ENCODE measurements at regions not wholly inside any gene's neighbourhood (a gene's known extent, or its start where the extent isn't known, plus 50 kb on each side); places are given as distances from the start of the nearest gene placed in this dataset.

GRCh38 chr12:80045594-80045993 lies 53.7 kb upstream of the OTOGL start:
- H3K36me3 Mint-ChIP-seq: no peaks in the 10 kb centered on the region
- H3K27ac Mint-ChIP-seq: no peak overlapping the region

GRCh38 chr12:80044694-80045046 lies 54.7 kb upstream of the OTOGL start:
- Mint-ChIP-seq H3K27ac (no peak overlapping the region), H3K4me3 (no peak overlapping the region), H3K27me3 (peaks cover 0 to 8% (median 2%) of the 10 kb centered on the region in 5 donors), H3K36me3 (no peaks in the 10 kb centered on the region), H3K9me3 (peaks cover 0 to 4% (median 0%) of the 10 kb centered on the region in 9 donors), H3K4me1 (peaks cover 0 to 6% (median under 1%) of the 10 kb centered on the region in 4 donors)
- DNase-seq: no peak
- POLR2A ChIA-PET: no interaction called here
- no peak for ATAC-seq

More at GRCh38 chr12:80045594-80045993, 53.7 kb upstream of the OTOGL start:
- ATAC-seq (no peak), DNase-seq (no peak)
- H3K4me3 Mint-ChIP-seq: no peak overlapping the region
- POLR2A ChIA-PET: no interaction called here
- H3K9me3 Mint-ChIP-seq: peaks cover 0 to 4% (median 0%) of the 10 kb centered on the region in 9 donors
- H3K27me3 Mint-ChIP-seq: peaks cover 2 to 11% (median 8%) of the 10 kb centered on the region in 5 donors
- H3K4me1 Mint-ChIP-seq: no peaks in the 10 kb centered on the region

GRCh38 chr12:80041692-80042091 lies 57.6 kb upstream of the OTOGL start:
- H3K9me3 Mint-ChIP-seq: peaks cover 0 to 4% (median 0%) of the 10 kb centered on the region in 9 donors
- H3K27me3 Mint-ChIP-seq: peaks cover 0 to 5% (median 3%) of the 10 kb centered on the region in 5 donors
- DNase-seq: no peak
- H3K4me1 Mint-ChIP-seq: peaks cover 0 to 6% (median under 1%) of the 10 kb centered on the region in 4 donors
- no peak for ATAC-seq
- H3K27ac Mint-ChIP-seq: no peak overlapping the region
- POLR2A ChIA-PET: no interaction called here
- no peaks in the 10 kb centered on the region for H3K36me3 Mint-ChIP-seq
- H3K4me3 Mint-ChIP-seq: no peak overlapping the region

DNA sequence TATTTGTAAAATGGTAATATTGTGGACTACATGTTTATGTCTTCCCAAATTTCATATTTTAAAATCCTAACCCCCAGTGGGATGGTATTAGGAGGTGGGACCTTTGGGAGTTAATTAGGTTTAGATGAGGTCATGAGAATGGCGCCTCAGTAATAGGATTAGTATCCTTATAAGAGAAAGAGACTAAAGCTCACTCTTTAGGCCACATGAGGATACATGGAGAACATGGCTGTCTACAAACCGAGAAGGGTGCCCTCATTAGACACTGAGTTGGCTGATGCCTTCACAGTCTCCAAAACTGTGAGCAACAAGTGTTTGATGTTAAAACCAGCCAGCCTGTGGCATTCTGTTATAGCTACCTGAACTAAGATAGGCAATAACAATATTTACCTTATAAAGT lies 58.3 kb upstream of the OTOGL start:
- POLR2A ChIA-PET: no interaction called here
- ATAC-seq: no peak
- H3K36me3 Mint-ChIP-seq: no peaks in the 10 kb centered on the region
- H3K27ac Mint-ChIP-seq: no peak overlapping the region
- H3K4me1 Mint-ChIP-seq: peaks cover 0 to 6% (median under 1%) of the 10 kb centered on the region in 4 donors
- no peak for DNase-seq
- H3K4me3 Mint-ChIP-seq: no peak overlapping the region
- H3K9me3 Mint-ChIP-seq: peaks cover 0 to 4% (median 0%) of the 10 kb centered on the region in 9 donors
- H3K27me3 Mint-ChIP-seq: peaks cover 0 to 5% (median 3%) of the 10 kb centered on the region in 5 donors

DNA sequence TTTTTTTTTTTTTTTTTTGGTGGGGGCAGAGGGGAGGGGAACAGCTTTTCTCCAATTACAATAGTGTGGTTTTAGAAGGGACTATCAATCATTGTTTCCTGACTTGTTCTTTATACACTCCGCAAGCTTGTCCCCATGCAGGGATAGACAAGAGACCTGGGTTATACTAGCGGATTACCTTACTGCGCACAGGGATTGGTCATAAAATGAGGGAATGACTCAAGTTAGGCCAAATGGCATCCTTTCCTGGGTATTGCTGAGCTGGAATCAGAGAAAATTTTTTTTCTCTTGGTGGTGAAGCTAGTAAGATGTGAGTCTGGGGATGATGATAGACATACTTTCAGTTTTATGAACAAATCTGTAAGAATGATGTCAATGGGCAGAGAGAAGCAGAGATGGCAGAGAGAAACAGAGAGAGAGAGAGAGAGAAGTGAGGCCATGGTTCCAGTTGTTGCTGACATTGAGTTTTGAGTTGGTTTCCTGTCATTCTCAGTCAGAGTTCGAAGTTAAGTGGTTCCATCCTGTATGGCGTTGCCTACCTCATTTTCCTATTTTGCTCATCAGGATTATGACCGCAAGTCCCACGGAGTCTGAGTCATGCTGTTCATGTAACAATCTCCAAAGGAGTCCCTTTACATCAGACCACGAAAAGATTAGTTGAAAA lies 59.1 kb upstream of the OTOGL start:
- POLR2A ChIA-PET: no interaction called here
- H3K9me3 Mint-ChIP-seq: peaks cover 0 to 4% (median 0%) of the 10 kb centered on the region in 9 donors
- H3K27ac Mint-ChIP-seq: no peak overlapping the region
- peaks cover 0 to 5% (median 3%) of the 10 kb centered on the region in 5 donors for H3K27me3 Mint-ChIP-seq
- DNase-seq: no peak
- H3K4me3 Mint-ChIP-seq: no peak overlapping the region
- peaks cover 0 to 6% (median under 1%) of the 10 kb centered on the region in 4 donors for H3K4me1 Mint-ChIP-seq
- H3K36me3 Mint-ChIP-seq: no peaks in the 10 kb centered on the region
- ATAC-seq: no peak

GRCh38 chr12:80038062-80038560 lies 61.2 kb upstream of the OTOGL start:
- H3K4me3 Mint-ChIP-seq: no peak overlapping the region
- DNase-seq (no peak), ATAC-seq (no peak)
- peaks cover 0 to 4% (median 1%) of the 10 kb centered on the region in 5 donors for H3K27me3 Mint-ChIP-seq
- POLR2A ChIA-PET: no interaction called here
- peaks cover 0 to 2% (median 0%) of the 10 kb centered on the region in 9 donors for H3K9me3 Mint-ChIP-seq
- H3K36me3 Mint-ChIP-seq: no peaks in the 10 kb centered on the region
- H3K27ac Mint-ChIP-seq: peak overlapping the region in 1 of 10 donors; percentile 24
- peaks cover 0 to 6% (median under 1%) of the 10 kb centered on the region in 4 donors for H3K4me1 Mint-ChIP-seq

DNA sequence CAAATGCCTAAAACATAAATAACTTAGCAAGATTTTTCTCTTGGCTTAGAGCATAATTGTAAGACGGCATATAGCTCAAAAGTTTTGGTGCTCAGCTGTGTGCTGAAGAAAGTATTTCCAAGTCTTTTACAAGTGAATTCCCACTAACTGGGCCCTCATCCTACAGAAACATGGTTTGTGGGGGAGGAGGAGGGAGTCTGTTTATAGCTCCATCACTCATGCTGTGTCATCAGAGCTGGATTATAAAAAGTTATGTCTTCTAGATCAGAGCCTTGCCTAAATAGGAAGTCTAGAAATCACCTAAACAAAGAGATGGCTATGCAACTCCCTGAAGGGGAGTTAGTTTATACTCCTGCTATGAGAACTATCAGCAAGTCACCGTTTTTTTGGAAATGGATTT lies 65.9 kb upstream of the OTOGL start:
- H3K27me3 Mint-ChIP-seq: peaks cover 6 to 16% (median 9%) of the 10 kb centered on the region in 5 donors
- H3K9me3 Mint-ChIP-seq: no peaks in the 10 kb centered on the region
- POLR2A ChIA-PET: no interaction called here
- no peaks in the 10 kb centered on the region for H3K4me1 Mint-ChIP-seq
- H3K4me3 Mint-ChIP-seq: no peak overlapping the region
- H3K27ac Mint-ChIP-seq: no peak overlapping the region
- H3K36me3 Mint-ChIP-seq: peaks cover 0 to 3% (median 0%) of the 10 kb centered on the region in 3 donors
- DNase-seq (no peak), ATAC-seq (no peak)

- Mint-ChIP-seq H3K27ac (no peak overlapping the region), H3K4me1 (no peaks in the 10 kb centered on the region), H3K9me3 (no peaks in the 10 kb centered on the region), H3K36me3 (peaks cover 0 to 3% (median 0%) of the 10 kb centered on the region in 3 donors), H3K27me3 (peaks cover 4 to 16% (median 9%) of the 10 kb centered on the region in 5 donors), H3K4me3 (no peak overlapping the region)
- POLR2A ChIA-PET: no interaction called here
- DNase-seq (no peak), ATAC-seq (no peak)
These were observed 66.4 kb upstream of the OTOGL start for GRCh38 chr12:80032946-80033345.

GRCh38 chr12:80031229-80031628 lies 68.1 kb upstream of the OTOGL start:
- POLR2A ChIA-PET: no interaction called here
- Mint-ChIP-seq H3K4me1 (no peaks in the 10 kb centered on the region), H3K27ac (no peak overlapping the region), H3K36me3 (peaks cover 0 to 3% (median 3%) of the 10 kb centered on the region in 3 donors), H3K4me3 (no peak overlapping the region), H3K27me3 (peaks cover 4 to 20% (median 7%) of the 10 kb centered on the region in 5 donors), H3K9me3 (peaks cover 0 to 12% (median 2%) of the 10 kb centered on the region in 9 donors)
- DNase-seq: no peak
- ATAC-seq: no peak

GRCh38 chr12:80025638-80026037 lies 73.7 kb upstream of the OTOGL start:
- Mint-ChIP-seq H3K9me3 (peaks cover 5 to 17% (median 11%) of the 10 kb centered on the region in 9 donors), H3K36me3 (peaks cover 0 to 10% (median 8%) of the 10 kb centered on the region in 3 donors), H3K27ac (no peak overlapping the region), H3K27me3 (peaks cover 6 to 17% (median 13%) of the 10 kb centered on the region in 5 donors), H3K4me3 (no peak overlapping the region), H3K4me1 (no peaks in the 10 kb centered on the region)
- ATAC-seq: no peak
- POLR2A ChIA-PET: no interaction called here
- no peak for DNase-seq

DNA sequence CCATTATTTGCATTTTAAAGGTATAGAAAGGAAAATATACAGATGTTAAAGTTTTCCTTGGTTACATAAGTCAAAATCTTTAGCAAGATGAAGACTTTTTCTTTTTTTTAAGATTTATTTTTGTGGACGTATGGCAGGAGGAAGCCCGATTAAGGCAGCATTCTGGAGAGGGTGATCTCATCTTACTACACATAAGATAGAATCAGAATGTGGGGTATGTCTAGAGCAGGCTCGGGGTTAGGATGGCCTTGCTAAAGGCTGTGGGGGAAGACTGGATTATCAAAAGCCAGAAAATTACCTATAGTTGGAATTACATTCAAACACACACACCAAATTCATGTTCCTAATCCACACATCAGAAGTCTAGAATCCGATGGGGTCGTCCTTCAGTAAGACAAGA lies 79.6 kb upstream of the OTOGL start:
- no peak overlapping the region for H3K27ac Mint-ChIP-seq
- no peak for ATAC-seq
- no peak for DNase-seq
- peaks cover 0 to 8% (median 0%) of the 10 kb centered on the region in 9 donors for H3K9me3 Mint-ChIP-seq
- POLR2A ChIA-PET: no interaction called here
- peaks cover 0 to 2% (median 0%) of the 10 kb centered on the region in 4 donors for H3K4me1 Mint-ChIP-seq
- H3K36me3 Mint-ChIP-seq: peaks cover 0 to 7% (median 0%) of the 10 kb centered on the region in 3 donors
- H3K4me3 Mint-ChIP-seq: peak overlapping the region in 1 of 10 donors; percentile 5
- H3K27me3 Mint-ChIP-seq: peaks cover 0 to 7% (median 4%) of the 10 kb centered on the region in 5 donors

GRCh38 chr12:80018119-80018518 lies 81.2 kb upstream of the OTOGL start:
- Mint-ChIP-seq H3K4me1 (peaks cover 0 to 2% (median 0%) of the 10 kb centered on the region in 4 donors), H3K36me3 (peaks cover 0 to 8% (median 0%) of the 10 kb centered on the region in 3 donors), H3K4me3 (no peak overlapping the region), H3K9me3 (peaks cover 0 to 9% (median 0%) of the 10 kb centered on the region in 9 donors), H3K27me3 (peaks cover 0 to 8% (median 4%) of the 10 kb centered on the region in 5 donors), H3K27ac (no peak overlapping the region)
- ATAC-seq (no peak), DNase-seq (no peak)
- POLR2A ChIA-PET: no interaction called here

DNA sequence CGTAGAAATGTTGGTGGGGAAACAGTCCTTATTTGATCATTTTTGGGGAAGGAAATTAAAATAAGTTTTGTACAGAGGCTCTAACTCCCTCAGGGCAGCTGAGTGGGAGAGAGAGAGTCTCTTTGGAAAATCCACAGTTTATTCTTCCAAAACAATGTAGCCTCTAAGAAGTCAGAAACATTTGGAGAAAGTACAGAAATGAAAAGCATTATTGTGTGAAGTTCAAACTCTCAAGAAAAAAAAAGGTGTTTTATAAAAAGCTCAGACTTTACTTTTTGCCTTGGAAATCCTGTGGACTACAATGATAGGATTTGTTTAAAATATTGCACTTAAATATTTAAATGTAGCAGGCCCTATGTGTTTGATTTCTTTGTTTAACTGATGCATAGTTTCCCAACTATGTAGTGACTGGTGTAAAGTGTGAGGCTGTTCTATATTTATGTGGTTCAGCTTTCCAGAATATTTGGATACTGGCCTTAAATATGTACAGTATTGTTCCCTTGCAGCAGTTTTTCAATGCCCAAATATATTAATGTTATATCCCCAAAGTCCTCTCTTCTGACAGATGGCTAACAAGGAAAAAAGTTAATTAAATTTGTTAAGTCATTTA lies 82.0 kb upstream of the OTOGL start:
- POLR2A ChIA-PET: no interaction called here
- no peak overlapping the region for H3K27ac Mint-ChIP-seq

More for the DNA sequence above, 82.0 kb upstream of the OTOGL start:
- Mint-ChIP-seq H3K36me3 (peaks cover 0 to 8% (median 0%) of the 10 kb centered on the region in 3 donors), H3K9me3 (peaks cover 0 to 9% (median 0%) of the 10 kb centered on the region in 9 donors), H3K4me1 (peaks cover 0 to 2% (median 0%) of the 10 kb centered on the region in 4 donors), H3K4me3 (no peak overlapping the region), H3K27me3 (peaks cover 0 to 8% (median 4%) of the 10 kb centered on the region in 5 donors)
- DNase-seq: no peak
- no peak for ATAC-seq
